ENCODE measurements at regions not wholly inside any gene's neighbourhood (a gene's known extent, or its start where the extent isn't known, plus 50 kb on each side); places are given as distances from the start of the nearest gene placed in this dataset.

DNA sequence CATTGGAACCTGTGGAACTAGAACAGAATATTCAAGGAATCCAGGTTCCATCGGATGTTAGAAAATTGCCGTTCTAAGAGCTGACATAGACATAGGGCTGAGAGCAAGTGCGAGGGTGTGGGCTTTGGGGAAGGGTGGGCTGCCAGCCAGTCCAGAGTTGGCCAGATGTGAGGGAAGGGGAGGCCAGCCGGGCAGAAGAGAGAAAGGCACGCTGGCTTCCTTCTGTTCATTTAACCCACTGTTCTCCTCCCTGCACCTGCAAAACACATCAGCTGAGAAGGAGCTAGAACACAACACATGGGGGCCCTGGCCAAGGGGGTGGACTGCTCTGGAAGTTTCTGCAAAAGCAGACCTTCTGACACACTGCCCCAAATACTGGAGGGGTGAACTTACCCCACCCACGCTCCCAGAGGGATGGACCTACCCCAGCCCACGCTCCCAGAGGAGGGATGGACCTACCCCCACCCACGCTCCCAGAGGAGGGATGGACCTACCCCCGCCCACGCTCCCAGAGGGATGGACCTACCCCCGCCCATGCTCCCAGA lies 98.0 kb downstream of the SHANK2 start:
- H2BK20ac ChIP-seq (ENCODE audit: low read length) = no peak overlapping the region
- no peak for FAIRE-seq
- no peak overlapping the region for H2AK5ac ChIP-seq (ENCODE audit: low read depth, low read length)
- H3K18ac ChIP-seq (ENCODE audit: extremely low read depth, low read length) = no peak overlapping the region
- H4K8ac ChIP-seq (ENCODE audit: extremely low read depth, insufficient read depth, low read length) = no peak overlapping the region
- no peak overlapping the region for H2AFZ ChIP-seq (ENCODE audit: low read length)
- H3K36me3 ChIP-seq (ENCODE audit: control insufficient read depth in 2 of 4, insufficient read depth in 4 of 4, low read length in 3 of 4) = no peaks in the 10 kb centered on the region
- H3K14ac ChIP-seq (ENCODE audit: insufficient read length) = no peak overlapping the region
- H3K79me1 ChIP-seq (ENCODE audit: low read depth, low read length) = peaks cover 4% of the 10 kb centered on the region
- H3K79me2 ChIP-seq (ENCODE audit: control insufficient read depth in 1 of 2, insufficient read depth in 2 of 2, low read length in 2 of 2) = peaks cover 0 to 26% of the 10 kb centered on the region in 2 experiments; a peak in 2 of 4 replicates
- no peak overlapping the region for H3K27ac ChIP-seq (ENCODE audit: low read depth, low read length)
- ChIA-PET CTCF (ENCODE audit: partially characterized antibody) (interaction anchor here (0.7 to 1.0 kb wide), 2 partner anchors 53 to 266 kb away, joined by 3 read pairs; no protein-coding TSS in a partner anchor), POLR2A (ENCODE audit: partially characterized antibody) (no interaction called here)
- no peak overlapping the region for H3K23ac ChIP-seq (ENCODE audit: insufficient read length)
- H3K4me3 ChIP-seq (ENCODE audit: extremely low read depth in 1 of 4, insufficient read depth in 2 of 4, low read depth in 3 of 4, low read length in 4 of 4) = no peak overlapping the region
- peaks cover 0 to 4% (median 4%) of the 10 kb centered on the region in 4 experiments; a peak in 4 of 7 replicates for H3K4me1 ChIP-seq (replicated peaks in 1 of 4; ENCODE audit: control insufficient read depth in 3 of 4, insufficient read depth in 4 of 4, low read length in 3 of 4)
- H3K23me2 ChIP-seq (ENCODE audit: low read depth, low read length) = no peaks in the 10 kb centered on the region
- no peak for DNase-seq (ENCODE audit: low read depth in 1 of 2, low spot score in 2 of 2)
- WGBS, 2 experiments (ENCODE audit: extremely low coverage in 1 of 2, insufficient coverage in 1 of 2, insufficient read length in 1 of 2, insufficient replicate concordance in 2 of 2, low coverage in 1 of 2, low lambda C conversion rate in 2 of 2, missing lambda C conversion rate in 1 of 2) = 88% methylated on average over 5 of the region's 11 CpGs; no CpG with 5 or more reads in 1 of the 2 experiments
- no peak overlapping the region for H3K56ac ChIP-seq (replicated peaks; ENCODE audit: insufficient read length, low read depth, low read length)
- no peak overlapping the region for H4K91ac ChIP-seq (replicated peaks; ENCODE audit: insufficient read length, low read length)
- H3K4me2 ChIP-seq (ENCODE audit: insufficient read depth in 1 of 2, low read depth in 2 of 2, low read length in 2 of 2) = no peak overlapping the region
- no peak overlapping the region for H4K5ac ChIP-seq (ENCODE audit: insufficient read length, low read depth, low read length)
- TF ChIP-seq GABPA (IDR thresholded peaks at IDR 0.05; ENCODE audit: borderline replicate concordance, insufficient read depth, low read length) (no peak), SIN3A (conservative IDR thresholded peaks at IDR 0.05 in 1 of 2, IDR thresholded peaks at IDR 0.05 in 1 of 2; ENCODE audit: low read depth in 1 of 2, low read length in 2 of 2) (no peak), SAP30 (IDR thresholded peaks at IDR 0.05; ENCODE audit: insufficient read depth, insufficient replicate concordance, low read length) (no peak), SIRT6 (IDR thresholded peaks at IDR 0.05; ENCODE audit: low read length) (no peak), BRCA1 (IDR thresholded peaks at IDR 0.05; ENCODE audit: low read depth, low read length) (no peak), POLR2AphosphoS5 (IDR thresholded peaks at IDR 0.05; ENCODE audit: low read depth, low read length) (no peak), ZNF274 (IDR thresholded peaks at IDR 0.05; ENCODE audit: borderline replicate concordance, extremely low read depth, low read length) (no peak), RFX5 (IDR thresholded peaks at IDR 0.05; ENCODE audit: borderline replicate concordance, low read depth, low read length) (no peak), NRF1 (IDR thresholded peaks at IDR 0.05; ENCODE audit: low read depth, low read length) (no peak), BACH1 (IDR thresholded peaks at IDR 0.05; ENCODE audit: low read length) (no peak), RBBP5 (IDR thresholded peaks at IDR 0.05; ENCODE audit: borderline replicate concordance, low read depth, low read length) (no peak)
- TF ChIP-seq, protein P1, sequence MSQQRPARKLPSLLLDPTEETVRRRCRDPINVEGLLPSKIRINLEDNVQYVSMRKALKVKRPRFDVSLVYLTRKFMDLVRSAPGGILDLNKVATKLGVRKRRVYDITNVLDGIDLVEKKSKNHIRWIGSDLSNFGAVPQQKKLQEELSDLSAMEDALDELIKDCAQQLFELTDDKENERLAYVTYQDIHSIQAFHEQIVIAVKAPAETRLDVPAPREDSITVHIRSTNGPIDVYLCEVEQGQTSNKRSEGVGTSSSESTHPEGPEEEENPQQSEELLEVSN (IDR thresholded peaks at IDR 0.05) = no peak
- H2BK12ac ChIP-seq (ENCODE audit: low read depth, low read length) = no peak overlapping the region
- H2BK5ac ChIP-seq (ENCODE audit: low read depth, low read length) = no peak overlapping the region
- H3K4ac ChIP-seq (replicated peaks; ENCODE audit: insufficient read length, low read depth, low read length) = no peak overlapping the region
- H3K27me3 ChIP-seq (replicated peaks in 1 of 4; ENCODE audit: control insufficient read depth in 3 of 4, extremely low read depth in 1 of 4, insufficient read depth in 3 of 4, low read length in 3 of 4) = no peaks in the 10 kb centered on the region
- H3K9me3 ChIP-seq (ENCODE audit: insufficient read depth in 2 of 2, low read depth in 1 of 2, low read length in 1 of 2) = no peaks in the 10 kb centered on the region
- no peak overlapping the region; a peak in 1 of 7 replicates for H3K9ac ChIP-seq (replicated peaks in 1 of 4; ENCODE audit: extremely low read depth in 1 of 4, low read depth in 3 of 4, low read length in 3 of 4)
- H2BK120ac ChIP-seq (replicated peaks; ENCODE audit: low read depth, low read length) = no peak overlapping the region
- H4K20me1 ChIP-seq (replicated peaks in 1 of 2; ENCODE audit: control insufficient read depth in 1 of 2, insufficient read depth in 2 of 2, low read length in 2 of 2) = peaks cover 3 to 5% of the 10 kb centered on the region in 2 experiments
- no peak overlapping the region for H2BK15ac ChIP-seq (ENCODE audit: low read length)

Data from H1 (cell line).